Effector memory CD8-positive, alpha-beta T cell (primary cell): ENCODE measurements at regions not wholly inside any gene's neighbourhood (a gene's known extent, or its start where the extent isn't known, plus 50 kb on each side); places are given as distances from the start of the nearest gene placed in this dataset.

Source experiments
- ATAC-seq: fragments of 150-1000 bp; cut with Tn5 transposase; replicated peaks from 2 replicates; pipeline ENCODE4 v1.10.0; 2021; ENCODE audit warnings: mild to moderate bottlenecking, moderate library complexity
- DNase-seq, 3 experiments: peaks; one replicate each; pipeline ENCODE4 v3.0.0; 2021
- H3K27ac Mint-ChIP-seq, 2 donors: one replicate each; pipeline ENCODE4 v1.8.0; 2022; ENCODE audit warnings: mild to moderate bottlenecking in 2 of 2, mixed read lengths in 2 of 2, moderate library complexity in 2 of 2
- H3K27me3 Mint-ChIP-seq, 2 donors: one replicate each; pipeline ENCODE4 v1.8.0; 2022; ENCODE audit warnings: mixed read lengths in 2 of 2
- H3K36me3 Mint-ChIP-seq: one replicate; pipeline ENCODE4 v1.8.0; 2022; ENCODE audit warnings: mild to moderate bottlenecking, moderate library complexity, mixed read lengths; ENCODE audit not compliant: insufficient read depth
- H3K4me1 Mint-ChIP-seq, 2 donors: one replicate each; pipeline ENCODE4 v1.8.0; 2022; ENCODE audit warnings: low read depth in 2 of 2, mixed read lengths in 2 of 2
- H3K4me3 Mint-ChIP-seq, 2 donors: one replicate each; pipeline ENCODE4 v1.8.0; 2022; ENCODE audit warnings: mild to moderate bottlenecking in 2 of 2, mixed read lengths in 2 of 2, moderate library complexity in 2 of 2
- H3K9me3 Mint-ChIP-seq, 2 donors: one replicate each; pipeline ENCODE4 v1.8.0; 2022; ENCODE audit warnings: mixed read lengths in 2 of 2

- Mint-ChIP-seq H3K27ac (no peak overlapping the region), H3K36me3 (no peaks in the 10 kb centered on the region)
- DNase-seq: no peak
Measured at GRCh38 chr6:14187406-14187805, 69.8 kb downstream of the CD83 start.

GRCh38 chr6:14189074-14189473 lies 71.5 kb downstream of the CD83 start:
- H3K9me3 Mint-ChIP-seq: no peaks in the 10 kb centered on the region
- H3K4me3 Mint-ChIP-seq: no peak overlapping the region
- H3K36me3 Mint-ChIP-seq: no peaks in the 10 kb centered on the region
- H3K27me3 Mint-ChIP-seq: peaks cover 36 to 48% of the 10 kb centered on the region in 2 donors
- H3K27ac Mint-ChIP-seq: no peak overlapping the region
- H3K4me1 Mint-ChIP-seq: no peaks in the 10 kb centered on the region
- ATAC-seq (no peak), DNase-seq (no peak)

More at GRCh38 chr6:14187406-14187805, 69.8 kb downstream of the CD83 start:
- no peak for ATAC-seq
- Mint-ChIP-seq H3K27me3 (peaks cover 24 to 34% of the 10 kb centered on the region in 2 donors), H3K4me3 (no peak overlapping the region), H3K4me1 (no peaks in the 10 kb centered on the region), H3K9me3 (no peaks in the 10 kb centered on the region)

GRCh38 chr6:14190191-14190928 lies 72.8 kb downstream of the CD83 start:
- Mint-ChIP-seq H3K36me3 (no peaks in the 10 kb centered on the region), H3K27me3 (peaks cover 41 to 48% of the 10 kb centered on the region in 2 donors), H3K4me3 (no peak overlapping the region), H3K27ac (no peak overlapping the region), H3K9me3 (no peaks in the 10 kb centered on the region), H3K4me1 (no peaks in the 10 kb centered on the region)
- ATAC-seq (no peak), DNase-seq (no peak)

GRCh38 chr6:14190929-14191224 lies 73.3 kb downstream of the CD83 start:
- H3K4me3 Mint-ChIP-seq: no peak overlapping the region
- H3K27ac Mint-ChIP-seq: no peak overlapping the region
- H3K36me3 Mint-ChIP-seq: no peaks in the 10 kb centered on the region
- no peaks in the 10 kb centered on the region for H3K4me1 Mint-ChIP-seq
- no peaks in the 10 kb centered on the region for H3K9me3 Mint-ChIP-seq
- peaks cover 41 to 48% of the 10 kb centered on the region in 2 donors for H3K27me3 Mint-ChIP-seq
- DNase-seq: no peak
- no peak for ATAC-seq

GRCh38 chr6:14191761-14192160 lies 74.2 kb downstream of the CD83 start:
- no peak for DNase-seq
- no peak for ATAC-seq
- no peak overlapping the region for H3K27ac Mint-ChIP-seq
- H3K4me3 Mint-ChIP-seq: no peak overlapping the region
- no peaks in the 10 kb centered on the region for H3K9me3 Mint-ChIP-seq
- no peaks in the 10 kb centered on the region for H3K4me1 Mint-ChIP-seq
- H3K36me3 Mint-ChIP-seq: no peaks in the 10 kb centered on the region
- H3K27me3 Mint-ChIP-seq: peaks cover 41 to 48% of the 10 kb centered on the region in 2 donors

- H3K36me3 Mint-ChIP-seq: no peaks in the 10 kb centered on the region
- H3K4me3 Mint-ChIP-seq: no peak overlapping the region
- DNase-seq (no peak), ATAC-seq (no peak)
- no peaks in the 10 kb centered on the region for H3K9me3 Mint-ChIP-seq
- H3K27me3 Mint-ChIP-seq: peaks cover 41 to 48% of the 10 kb centered on the region in 2 donors
- no peaks in the 10 kb centered on the region for H3K4me1 Mint-ChIP-seq
- H3K27ac Mint-ChIP-seq: no peak overlapping the region
Measured at GRCh38 chr6:14192216-14192788, 74.7 kb downstream of the CD83 start.

- Mint-ChIP-seq H3K9me3 (no peaks in the 10 kb centered on the region), H3K36me3 (no peaks in the 10 kb centered on the region), H3K27ac (no peak overlapping the region), H3K27me3 (peaks cover 41 to 47% of the 10 kb centered on the region in 2 donors), H3K4me1 (no peaks in the 10 kb centered on the region), H3K4me3 (no peak overlapping the region)
- DNase-seq (no peak), ATAC-seq (no peak)
Measured at GRCh38 chr6:14193524-14193923, 76.0 kb downstream of the CD83 start.

GRCh38 chr6:14194483-14194882 lies 76.9 kb downstream of the CD83 start:
- peaks cover 31 to 37% of the 10 kb centered on the region in 2 donors for H3K27me3 Mint-ChIP-seq
- no peak overlapping the region for H3K27ac Mint-ChIP-seq
- H3K36me3 Mint-ChIP-seq: no peaks in the 10 kb centered on the region
- ATAC-seq (no peak), DNase-seq (no peak)
- no peaks in the 10 kb centered on the region for H3K9me3 Mint-ChIP-seq
- H3K4me3 Mint-ChIP-seq: no peak overlapping the region
- H3K4me1 Mint-ChIP-seq: no peaks in the 10 kb centered on the region

- ATAC-seq (no peak), DNase-seq (no peak)
- H3K36me3 Mint-ChIP-seq: no peaks in the 10 kb centered on the region
- H3K27ac Mint-ChIP-seq: no peak overlapping the region
- H3K9me3 Mint-ChIP-seq: no peaks in the 10 kb centered on the region
- H3K4me3 Mint-ChIP-seq: no peak overlapping the region
- peaks cover 29 to 32% of the 10 kb centered on the region in 2 donors for H3K27me3 Mint-ChIP-seq
- no peaks in the 10 kb centered on the region for H3K4me1 Mint-ChIP-seq
Measured at GRCh38 chr6:14194976-14195375, 77.4 kb downstream of the CD83 start.

- Mint-ChIP-seq H3K27me3 (peaks cover 22 to 23% of the 10 kb centered on the region in 2 donors), H3K4me3 (no peak overlapping the region), H3K27ac (no peak overlapping the region), H3K36me3 (no peaks in the 10 kb centered on the region), H3K9me3 (no peaks in the 10 kb centered on the region), H3K4me1 (no peaks in the 10 kb centered on the region)
- DNase-seq (no peak), ATAC-seq (no peak)
Measured at GRCh38 chr6:14196026-14196425, 78.5 kb downstream of the CD83 start.

- Mint-ChIP-seq H3K4me3 (no peak overlapping the region), H3K27ac (no peak overlapping the region), H3K9me3 (no peaks in the 10 kb centered on the region), H3K27me3 (peaks cover 17 to 19% of the 10 kb centered on the region in 2 donors), H3K4me1 (no peaks in the 10 kb centered on the region), H3K36me3 (peaks cover 4% of the 10 kb centered on the region)
- no peak for DNase-seq
- ATAC-seq: no peak
Measured at GRCh38 chr6:14197118-14197517, 79.5 kb downstream of the CD83 start.

GRCh38 chr6:14200047-14200446 lies 82.5 kb downstream of the CD83 start:
- H3K4me1 Mint-ChIP-seq: no peaks in the 10 kb centered on the region
- peaks cover 0 to 3% of the 10 kb centered on the region in 2 donors for H3K27me3 Mint-ChIP-seq
- H3K4me3 Mint-ChIP-seq: no peak overlapping the region
- H3K9me3 Mint-ChIP-seq: no peaks in the 10 kb centered on the region
- ATAC-seq (no peak), DNase-seq (no peak)
- no peak overlapping the region for H3K27ac Mint-ChIP-seq
- peaks cover 4% of the 10 kb centered on the region for H3K36me3 Mint-ChIP-seq

GRCh38 chr6:14202947-14203346 lies 85.4 kb downstream of the CD83 start:
- Mint-ChIP-seq H3K27ac (no peak overlapping the region), H3K4me1 (no peaks in the 10 kb centered on the region), H3K9me3 (no peaks in the 10 kb centered on the region), H3K27me3 (no peaks in the 10 kb centered on the region), H3K36me3 (peaks cover 4% of the 10 kb centered on the region), H3K4me3 (no peak overlapping the region)
- ATAC-seq (no peak), DNase-seq (no peak)

GRCh38 chr6:14206391-14206790 lies 88.8 kb downstream of the CD83 start:
- Mint-ChIP-seq H3K4me1 (peaks cover 5 to 8% of the 10 kb centered on the region in 2 donors), H3K27me3 (no peaks in the 10 kb centered on the region), H3K27ac (no peak overlapping the region), H3K9me3 (no peaks in the 10 kb centered on the region), H3K36me3 (peaks cover 7% of the 10 kb centered on the region), H3K4me3 (no peak overlapping the region)
- ATAC-seq: no peak
- DNase-seq: no peak
